ENCODE measurements at regions not wholly inside any gene's neighbourhood (a gene's known extent, or its start where the extent isn't known, plus 50 kb on each side); places are given as distances from the start of the nearest gene placed in this dataset.

- Histone ChIP-seq H4K8ac (ENCODE audit: low read depth, low read length) (no peak overlapping the region), H3K14ac (ENCODE audit: low read length) (no peak overlapping the region), H3K4me1 (ENCODE audit: control insufficient read depth in 2 of 2, insufficient read depth in 1 of 2, low read depth in 1 of 2, low read length in 2 of 2) (no peaks in the 10 kb centered on the region), H2BK120ac (ENCODE audit: low read depth, low read length) (no peak overlapping the region), H2BK5ac (ENCODE audit: low read length) (no peak overlapping the region), H3K18ac (ENCODE audit: low read length) (no peak overlapping the region), H3K4me3 (ENCODE audit: low read length in 2 of 2) (no peak overlapping the region), H2AFZ (ENCODE audit: low read length) (no peak overlapping the region), H2BK12ac (ENCODE audit: low read length) (no peak overlapping the region), H3K27me3 (ENCODE audit: control insufficient read depth in 3 of 3, insufficient read depth in 3 of 3, low read depth in 1 of 3, low read length in 3 of 3) (no peaks in the 10 kb centered on the region), H2BK15ac (ENCODE audit: low read length) (no peak overlapping the region), H3K36me3 (replicated peaks in 1 of 2; ENCODE audit: control insufficient read depth in 2 of 2, insufficient read depth in 2 of 2, low read length in 2 of 2) (no peaks in the 10 kb centered on the region), H3K27ac (replicated peaks; ENCODE audit: low read length) (no peak overlapping the region), H3K9me3 (replicated peaks in 1 of 2; ENCODE audit: control insufficient read depth in 2 of 2, insufficient read depth in 1 of 2, low read depth in 1 of 2, low read length in 2 of 2) (peaks cover 0 to 2% of the 10 kb centered on the region in 2 donors), H3K9ac (ENCODE audit: low read depth, low read length, poor library complexity) (no peak overlapping the region), H3K4ac (ENCODE audit: low read length) (no peak overlapping the region), H3K79me1 (ENCODE audit: low read depth, low read length) (no peaks in the 10 kb centered on the region), H3K4me2 (ENCODE audit: insufficient read depth, low read length, poor library complexity, severe bottlenecking) (no peak overlapping the region), H3K23ac (ENCODE audit: low read depth, low read length, poor library complexity) (no peak overlapping the region), H2AK5ac (ENCODE audit: low read depth, low read length) (no peak overlapping the region), H4K91ac (ENCODE audit: low read depth, low read length, poor library complexity) (no peak overlapping the region)
- DNase-seq (ENCODE audit: low spot score), result no peak
- WGBS, 2 donors (ENCODE audit: extremely low coverage in 2 of 2, insufficient read length in 2 of 2, insufficient replicate concordance in 1 of 2), result no CpG with 5 or more reads among the region's 3 CpGs
These were observed 266.4 kb downstream of the CXCL12 start for GRCh38 chr10:44118500-44118899.

GRCh38 chr10:44116474-44116873 is 268.4 kb downstream of the CXCL12 start:
- WGBS, 2 donors (ENCODE audit: extremely low coverage in 2 of 2, insufficient read length in 2 of 2, insufficient replicate concordance in 1 of 2), result no CpG with 5 or more reads among the region's 7 CpGs
- H2AK5ac ChIP-seq (ENCODE audit: low read depth, low read length), result no peak overlapping the region
- no peak overlapping the region for H2AFZ ChIP-seq (ENCODE audit: low read length)
- no peak for DNase-seq (ENCODE audit: low spot score)
- no peak overlapping the region for H3K18ac ChIP-seq (ENCODE audit: low read length)
- H3K27ac ChIP-seq (replicated peaks; ENCODE audit: low read length), result no peak overlapping the region
- H3K4me3 ChIP-seq (ENCODE audit: low read length in 2 of 2), result no peak overlapping the region
- H3K4me1 ChIP-seq (ENCODE audit: control insufficient read depth in 2 of 2, insufficient read depth in 1 of 2, low read depth in 1 of 2, low read length in 2 of 2), result no peaks in the 10 kb centered on the region
- H2BK5ac ChIP-seq (ENCODE audit: low read length), result no peak overlapping the region
- no peak overlapping the region for H4K8ac ChIP-seq (ENCODE audit: low read depth, low read length)
- H4K91ac ChIP-seq (ENCODE audit: low read depth, low read length, poor library complexity), result no peak overlapping the region
- H3K23ac ChIP-seq (ENCODE audit: low read depth, low read length, poor library complexity), result no peak overlapping the region
- H3K14ac ChIP-seq (ENCODE audit: low read length), result no peak overlapping the region
- H2BK120ac ChIP-seq (ENCODE audit: low read depth, low read length), result no peak overlapping the region
- no peak overlapping the region for H3K9ac ChIP-seq (ENCODE audit: low read depth, low read length, poor library complexity)
- H3K4me2 ChIP-seq (ENCODE audit: insufficient read depth, low read length, poor library complexity, severe bottlenecking), result no peak overlapping the region
- H3K79me1 ChIP-seq (ENCODE audit: low read depth, low read length), result no peaks in the 10 kb centered on the region
- no peaks in the 10 kb centered on the region for H3K27me3 ChIP-seq (ENCODE audit: control insufficient read depth in 3 of 3, insufficient read depth in 3 of 3, low read depth in 1 of 3, low read length in 3 of 3)
- H3K36me3 ChIP-seq (replicated peaks in 1 of 2; ENCODE audit: control insufficient read depth in 2 of 2, insufficient read depth in 2 of 2, low read length in 2 of 2), result no peaks in the 10 kb centered on the region
- no peak overlapping the region for H2BK15ac ChIP-seq (ENCODE audit: low read length)
- no peak overlapping the region for H3K4ac ChIP-seq (ENCODE audit: low read length)
- H2BK12ac ChIP-seq (ENCODE audit: low read length), result no peak overlapping the region
- H3K9me3 ChIP-seq (replicated peaks in 1 of 2; ENCODE audit: control insufficient read depth in 2 of 2, insufficient read depth in 1 of 2, low read depth in 1 of 2, low read length in 2 of 2), result peaks cover 0 to 2% of the 10 kb centered on the region in 2 donors

GRCh38 chr10:44115516-44115915 is 269.4 kb downstream of the CXCL12 start:
- WGBS, 2 donors (ENCODE audit: extremely low coverage in 2 of 2, insufficient read length in 2 of 2, insufficient replicate concordance in 1 of 2), result no CpG with 5 or more reads among the region's 5 CpGs
- no peak for DNase-seq (ENCODE audit: low spot score)
- H3K27me3 ChIP-seq (ENCODE audit: control insufficient read depth in 3 of 3, insufficient read depth in 3 of 3, low read depth in 1 of 3, low read length in 3 of 3), result no peaks in the 10 kb centered on the region

GRCh38 chr10:44114441-44114840 is 270.5 kb downstream of the CXCL12 start:
- Histone ChIP-seq H2AFZ (ENCODE audit: low read length) (no peak overlapping the region), H2BK15ac (ENCODE audit: low read length) (no peak overlapping the region), H3K36me3 (replicated peaks in 1 of 2; ENCODE audit: control insufficient read depth in 2 of 2, insufficient read depth in 2 of 2, low read length in 2 of 2) (no peaks in the 10 kb centered on the region), H3K14ac (ENCODE audit: low read length) (no peak overlapping the region), H3K4ac (ENCODE audit: low read length) (no peak overlapping the region), H2BK5ac (ENCODE audit: low read length) (no peak overlapping the region), H2AK5ac (ENCODE audit: low read depth, low read length) (no peak overlapping the region), H3K4me3 (ENCODE audit: low read length in 2 of 2) (no peak overlapping the region), H3K79me1 (ENCODE audit: low read depth, low read length) (no peaks in the 10 kb centered on the region), H3K4me1 (ENCODE audit: control insufficient read depth in 2 of 2, insufficient read depth in 1 of 2, low read depth in 1 of 2, low read length in 2 of 2) (no peaks in the 10 kb centered on the region), H4K8ac (ENCODE audit: low read depth, low read length) (no peak overlapping the region), H3K4me2 (ENCODE audit: insufficient read depth, low read length, poor library complexity, severe bottlenecking) (no peak overlapping the region), H3K23ac (ENCODE audit: low read depth, low read length, poor library complexity) (no peak overlapping the region), H3K9ac (ENCODE audit: low read depth, low read length, poor library complexity) (no peak overlapping the region), H3K27me3 (ENCODE audit: control insufficient read depth in 3 of 3, insufficient read depth in 3 of 3, low read depth in 1 of 3, low read length in 3 of 3) (no peaks in the 10 kb centered on the region), H3K9me3 (replicated peaks in 1 of 2; ENCODE audit: control insufficient read depth in 2 of 2, insufficient read depth in 1 of 2, low read depth in 1 of 2, low read length in 2 of 2) (peaks cover 0 to 2% of the 10 kb centered on the region in 2 donors), H2BK12ac (ENCODE audit: low read length) (no peak overlapping the region), H3K27ac (replicated peaks; ENCODE audit: low read length) (no peak overlapping the region), H4K91ac (ENCODE audit: low read depth, low read length, poor library complexity) (no peak overlapping the region), H2BK120ac (ENCODE audit: low read depth, low read length) (no peak overlapping the region), H3K18ac (ENCODE audit: low read length) (no peak overlapping the region)
- WGBS, 2 donors (ENCODE audit: extremely low coverage in 2 of 2, insufficient read length in 2 of 2, insufficient replicate concordance in 1 of 2), result no CpG with 5 or more reads among the region's 1 CpG
- no peak for DNase-seq (ENCODE audit: low spot score)

More at GRCh38 chr10:44115516-44115915, 269.4 kb downstream of the CXCL12 start:
- H2BK5ac ChIP-seq (ENCODE audit: low read length), result no peak overlapping the region
- no peak overlapping the region for H2BK120ac ChIP-seq (ENCODE audit: low read depth, low read length)
- no peak overlapping the region for H3K4ac ChIP-seq (ENCODE audit: low read length)
- H3K79me1 ChIP-seq (ENCODE audit: low read depth, low read length), result no peaks in the 10 kb centered on the region
- no peaks in the 10 kb centered on the region for H3K36me3 ChIP-seq (replicated peaks in 1 of 2; ENCODE audit: control insufficient read depth in 2 of 2, insufficient read depth in 2 of 2, low read length in 2 of 2)
- H3K4me1 ChIP-seq (ENCODE audit: control insufficient read depth in 2 of 2, insufficient read depth in 1 of 2, low read depth in 1 of 2, low read length in 2 of 2), result no peaks in the 10 kb centered on the region
- H3K23ac ChIP-seq (ENCODE audit: low read depth, low read length, poor library complexity), result no peak overlapping the region
- H3K4me3 ChIP-seq (ENCODE audit: low read length in 2 of 2), result no peak overlapping the region
- no peak overlapping the region for H3K9ac ChIP-seq (ENCODE audit: low read depth, low read length, poor library complexity)
- H2AK5ac ChIP-seq (ENCODE audit: low read depth, low read length), result no peak overlapping the region
- H3K14ac ChIP-seq (ENCODE audit: low read length), result no peak overlapping the region
- peaks cover 0 to 2% of the 10 kb centered on the region in 2 donors for H3K9me3 ChIP-seq (replicated peaks in 1 of 2; ENCODE audit: control insufficient read depth in 2 of 2, insufficient read depth in 1 of 2, low read depth in 1 of 2, low read length in 2 of 2)
- H4K8ac ChIP-seq (ENCODE audit: low read depth, low read length), result no peak overlapping the region
- no peak overlapping the region for H2BK15ac ChIP-seq (ENCODE audit: low read length)
- no peak overlapping the region for H4K91ac ChIP-seq (ENCODE audit: low read depth, low read length, poor library complexity)
- no peak overlapping the region for H3K27ac ChIP-seq (replicated peaks; ENCODE audit: low read length)
- H2AFZ ChIP-seq (ENCODE audit: low read length), result no peak overlapping the region
- H3K4me2 ChIP-seq (ENCODE audit: insufficient read depth, low read length, poor library complexity, severe bottlenecking), result no peak overlapping the region
- H2BK12ac ChIP-seq (ENCODE audit: low read length), result no peak overlapping the region
- H3K18ac ChIP-seq (ENCODE audit: low read length), result no peak overlapping the region
